ENCODE measurements at regions not wholly inside any gene's neighbourhood (a gene's known extent, or its start where the extent isn't known, plus 50 kb on each side); places are given as distances from the start of the nearest gene placed in this dataset.

DNA sequence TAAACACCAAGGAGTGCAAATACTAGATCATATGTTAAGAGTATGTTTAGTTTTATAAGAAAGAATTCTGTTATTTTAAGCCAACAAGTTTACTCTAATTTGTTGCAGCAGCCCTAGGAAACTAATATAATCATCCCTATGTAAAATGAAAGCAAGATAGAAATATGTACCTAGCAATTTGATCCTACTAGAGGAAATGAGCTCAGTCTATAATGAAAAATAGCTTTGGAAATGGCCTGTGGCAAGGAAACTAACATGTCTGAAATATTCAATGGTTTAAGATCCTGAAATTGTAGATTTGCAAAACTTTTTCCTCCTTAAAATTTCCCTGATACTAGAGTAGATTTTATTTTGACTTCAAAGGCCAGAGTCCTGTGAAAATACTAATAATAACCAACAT lies 112.7 kb upstream of the SLC5A12 start:
- intact Hi-C loops (cut with micrococcal nuclease) (no loop called here), dilution Hi-C loops (cut with MboI; ENCODE audit: extremely low pct_ligation_motif_present, low sequenced_read_pairs) (no loop called here)
- H3K9ac ChIP-seq (replicated peaks; ENCODE audit: extremely low read depth, insufficient read depth, low read length), result no peak overlapping the region
- no peaks in the 10 kb centered on the region for H3K9me1 ChIP-seq (replicated peaks; ENCODE audit: control insufficient read depth, extremely low read depth, insufficient read depth, low read length)
- ChIA-PET CTCF (no interaction called here), POLR2A (no interaction called here)
- H3K4me3 ChIP-seq (replicated peaks in 1 of 3; ENCODE audit: insufficient read depth in 1 of 3, low read depth in 1 of 3, low read length in 3 of 3), result no peak overlapping the region
- no peak for FAIRE-seq
- no peak overlapping the region for H3K4me2 ChIP-seq (ENCODE audit: insufficient read depth, low read length)
- no peak for DNase-seq (ENCODE audit: low read depth, low spot score)
- no peaks in the 10 kb centered on the region for H3K9me3 ChIP-seq (replicated peaks; ENCODE audit: control insufficient read depth, insufficient read depth, low read length)
- no peak overlapping the region for H2AFZ ChIP-seq (ENCODE audit: low read depth, low read length)
- H4K20me1 ChIP-seq (replicated peaks; ENCODE audit: control insufficient read depth, extremely low read depth, insufficient read depth, low read length), result no peaks in the 10 kb centered on the region
- TF ChIP-seq CTCF (IDR thresholded peaks at IDR 0.05; ENCODE audit: extremely low read depth in 1 of 2, insufficient read depth in 1 of 2, low read depth in 1 of 2, low read length in 2 of 2) (no peak), EZH2 (IDR thresholded peaks at IDR 0.05; ENCODE audit: borderline replicate concordance, low read depth, low read length, severe bottlenecking) (no peak), FOS (IDR thresholded peaks at IDR 0.05; ENCODE audit: borderline replicate concordance, insufficient read depth, low read length) (no peak), GATA2 (IDR thresholded peaks at IDR 0.05; ENCODE audit: insufficient read depth, insufficient read length, low read depth, low read length) (no peak), MYC (IDR thresholded peaks at IDR 0.05; ENCODE audit: low read depth, low read length) (no peak), POLR2AphosphoS5 (IDR thresholded peaks at IDR 0.05; ENCODE audit: insufficient read depth, low read depth, low read length) (no peak), JUN (IDR thresholded peaks at IDR 0.05; ENCODE audit: borderline replicate concordance, insufficient read depth, insufficient read length, low read depth) (no peak), POLR2A (IDR thresholded peaks at IDR 0.05; ENCODE audit: low read depth, low read length) (no peak)
- TF ChIP-seq, protein P1, sequence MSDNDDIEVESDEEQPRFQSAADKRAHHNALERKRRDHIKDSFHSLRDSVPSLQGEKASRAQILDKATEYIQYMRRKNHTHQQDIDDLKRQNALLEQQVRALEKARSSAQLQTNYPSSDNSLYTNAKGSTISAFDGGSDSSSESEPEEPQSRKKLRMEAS (IDR thresholded peaks at IDR 0.05; ENCODE audit: insufficient read depth, insufficient read length), result no peak
- no peaks in the 10 kb centered on the region for H3K79me2 ChIP-seq (ENCODE audit: control insufficient read depth, insufficient read depth, low read length)
- H3K27me3 ChIP-seq (ENCODE audit: control insufficient read depth in 2 of 2, insufficient read depth in 2 of 2, low read length in 2 of 2), result no peaks in the 10 kb centered on the region
- no peaks in the 10 kb centered on the region for H3K36me3 ChIP-seq (ENCODE audit: control insufficient read depth in 2 of 2, extremely low read depth in 1 of 2, insufficient read depth in 2 of 2, low read length in 2 of 2)
- no peaks in the 10 kb centered on the region for H3K4me1 ChIP-seq (ENCODE audit: control insufficient read depth, extremely low read depth, insufficient read depth, low read length)
- H3K27ac ChIP-seq (ENCODE audit: insufficient read depth, low read depth, low read length), result no peak overlapping the region
- BruUV-seq (replicated peaks), result no TSS peak

Data from endothelial cell of umbilical vein (primary cell).